Ishikawa (cell line): ENCODE measurements at regions not wholly inside any gene's neighbourhood (a gene's known extent, or its start where the extent isn't known, plus 50 kb on each side); places are given as distances from the start of the nearest gene placed in this dataset.

Source experiments
- CREB1 ChIP-seq: IDR thresholded peaks from 2 replicates; pipeline ENCODE4 v1.6.1; 2012; ENCODE audit warnings: low read depth
- EP300 ChIP-seq: IDR thresholded peaks from 2 replicates; pipeline ENCODE4 v1.6.1; 2012; ENCODE audit warnings: borderline replicate concordance
- RAD21 ChIP-seq: IDR thresholded peaks from 2 replicates; pipeline ENCODE4 v1.6.1; 2012; ENCODE audit warnings: low read depth
- TAF1 ChIP-seq: IDR thresholded peaks from 2 replicates; pipeline ENCODE4 v1.6.1; 2012; ENCODE audit warnings: low read depth, mild to moderate bottlenecking
- TEAD4 ChIP-seq: IDR thresholded peaks from 2 replicates; pipeline ENCODE4 v1.6.1; 2012
- YY1 ChIP-seq: IDR thresholded peaks from 2 replicates; pipeline ENCODE4 v1.6.1; 2012; ENCODE audit warnings: low read depth
- TF ChIP-seq, protein P1 (sequence below): IDR thresholded peaks from 2 replicates; pipeline ENCODE4 v1.6.1; 2012

DNA sequence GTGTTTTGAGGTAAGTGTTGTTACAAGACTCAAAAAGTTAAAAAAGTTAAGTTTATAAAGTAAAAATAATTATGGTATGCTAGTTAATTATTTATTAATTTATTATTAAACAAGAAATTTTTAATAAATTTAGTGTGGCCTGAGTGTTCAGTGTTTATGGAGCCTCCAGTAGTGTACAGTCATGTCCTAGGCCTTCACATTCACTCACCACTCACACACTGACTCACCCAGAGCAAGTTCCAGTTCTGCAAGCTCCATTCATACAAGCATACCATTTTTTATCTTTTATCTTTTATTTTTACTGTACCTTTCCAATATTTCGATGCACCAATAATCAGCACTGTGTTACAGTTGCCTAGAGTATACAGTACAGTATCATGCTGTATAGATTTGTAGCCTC lies 381.2 kb upstream of the MGMT start:
- TF ChIP-seq EP300 = no peak
- no peak for TF ChIP-seq TAF1
- TF ChIP-seq, protein P1, sequence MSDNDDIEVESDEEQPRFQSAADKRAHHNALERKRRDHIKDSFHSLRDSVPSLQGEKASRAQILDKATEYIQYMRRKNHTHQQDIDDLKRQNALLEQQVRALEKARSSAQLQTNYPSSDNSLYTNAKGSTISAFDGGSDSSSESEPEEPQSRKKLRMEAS = no peak
- no peak for TF ChIP-seq YY1
- TF ChIP-seq RAD21 = no peak
- TF ChIP-seq TEAD4 = no peak
- no peak for TF ChIP-seq CREB1
